HG03558 (cell line): ENCODE measurements at regions not wholly inside any gene's neighbourhood (a gene's known extent, or its start where the extent isn't known, plus 50 kb on each side); places are given as distances from the start of the nearest gene placed in this dataset.
"Not testable (repeated sequence)": the region's sequence is repeated elsewhere in the genome, so short reads cannot be mapped to it uniquely, and the experiment has no call there.

ENCODE experiments used
- ATAC-seq: cut with Tn5 transposase; IDR thresholded peaks from one replicate; pipeline ENCODE4 v1.9.1; 2021; ENCODE audit warnings: moderate number of reproducible peaks; ENCODE audit not compliant: unreplicated experiment; ENCODE audit errors: extremely low read depth

- not testable (repeated sequence) for ATAC-seq
These were observed 58.5 kb upstream of the KCTD7 start for GRCh38 chr7:66570179-66570578.

DNA sequence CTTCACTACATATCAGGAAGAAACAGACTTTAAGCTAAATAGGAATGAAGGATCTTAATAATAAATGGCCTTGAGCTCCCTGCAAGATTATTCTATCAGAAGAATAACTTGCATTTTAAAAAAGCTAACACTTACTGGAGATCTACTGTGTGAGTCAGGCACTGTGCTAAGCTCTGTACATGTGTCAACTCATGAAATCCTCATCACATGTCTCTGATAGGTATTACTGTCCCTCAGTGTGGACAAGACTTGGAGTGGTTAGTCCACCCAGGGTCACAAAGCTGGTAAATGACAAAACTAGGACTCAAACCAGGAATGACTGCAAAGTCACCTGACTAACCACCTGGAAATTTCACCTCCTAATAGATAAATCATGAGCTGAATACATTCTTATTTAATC is 57.1 kb upstream of the KCTD7 start:
- ATAC-seq, result no peak

DNA sequence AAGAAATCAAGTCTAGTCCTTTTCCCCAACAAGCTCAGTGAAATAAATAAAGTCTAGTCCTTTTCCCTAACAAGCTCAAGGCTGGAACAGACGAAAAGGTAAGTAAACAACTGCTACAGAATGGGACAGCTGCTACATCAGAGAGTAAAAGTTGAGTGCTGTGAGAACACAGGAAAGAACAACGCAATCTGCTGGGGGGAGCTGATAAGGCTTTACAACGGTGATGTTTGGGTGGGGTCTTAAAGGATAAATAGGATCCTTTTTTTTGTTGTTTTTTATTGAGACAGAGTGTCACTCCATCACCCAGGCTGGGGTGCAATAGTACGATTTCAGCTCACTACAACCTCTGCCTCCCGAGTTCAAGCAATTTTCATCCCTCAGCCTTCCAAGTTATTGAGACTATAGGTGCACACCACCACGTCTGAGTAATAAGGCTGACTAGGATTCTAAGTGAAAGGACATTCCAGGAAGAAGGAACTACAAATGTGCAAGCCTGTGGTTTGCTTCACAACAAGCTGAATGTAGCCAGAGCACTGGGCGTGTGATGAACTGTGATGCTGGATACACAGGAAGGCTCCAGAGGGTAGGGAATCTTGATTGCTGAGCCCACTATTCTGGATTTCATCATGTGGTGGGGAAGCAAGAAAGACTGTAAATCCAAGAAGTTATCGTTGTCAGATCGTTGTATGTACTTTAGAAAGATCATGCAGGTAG is 54.7 kb upstream of the KCTD7 start:
- ATAC-seq, result not testable (repeated sequence)

DNA sequence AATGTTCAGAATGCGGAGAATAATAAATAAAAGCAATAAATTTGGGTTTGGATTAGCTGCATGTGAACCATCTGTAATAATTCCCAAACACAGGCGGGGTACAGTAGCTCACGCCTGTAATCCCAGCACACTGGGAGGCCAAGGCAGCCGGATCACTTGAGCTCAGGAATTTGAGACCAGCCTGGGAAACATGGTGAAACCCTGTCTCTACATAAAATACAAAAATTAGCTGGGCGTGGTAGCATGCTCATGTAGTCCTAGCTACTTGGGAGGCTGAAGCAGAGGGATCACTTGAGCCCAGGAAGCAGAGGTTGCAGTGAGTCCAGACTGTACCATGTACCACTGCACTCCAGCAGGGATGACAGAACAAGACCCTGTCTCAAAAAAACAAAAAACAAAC is 53.9 kb upstream of the KCTD7 start:
- not testable (repeated sequence) for ATAC-seq

DNA sequence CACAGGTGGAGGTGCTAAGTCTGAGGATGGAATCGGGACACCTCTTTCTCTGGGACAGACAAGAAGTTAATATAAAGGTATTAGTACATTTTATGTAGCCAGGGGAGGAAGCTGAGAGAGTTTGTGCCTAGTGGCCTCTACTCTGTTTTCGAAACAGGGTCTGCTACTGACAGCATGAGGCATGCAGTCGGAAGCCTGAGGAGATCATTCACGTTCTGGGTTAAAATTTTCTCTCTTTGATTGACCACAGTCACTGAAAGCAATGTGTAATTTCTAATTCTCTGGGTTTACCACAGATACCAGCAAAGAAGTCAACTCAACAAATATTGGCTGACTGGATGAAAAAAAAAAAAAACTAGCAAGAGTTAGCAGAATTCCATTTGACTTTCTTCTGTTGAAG is 53.3 kb upstream of the KCTD7 start:
- ATAC-seq, result no peak

DNA sequence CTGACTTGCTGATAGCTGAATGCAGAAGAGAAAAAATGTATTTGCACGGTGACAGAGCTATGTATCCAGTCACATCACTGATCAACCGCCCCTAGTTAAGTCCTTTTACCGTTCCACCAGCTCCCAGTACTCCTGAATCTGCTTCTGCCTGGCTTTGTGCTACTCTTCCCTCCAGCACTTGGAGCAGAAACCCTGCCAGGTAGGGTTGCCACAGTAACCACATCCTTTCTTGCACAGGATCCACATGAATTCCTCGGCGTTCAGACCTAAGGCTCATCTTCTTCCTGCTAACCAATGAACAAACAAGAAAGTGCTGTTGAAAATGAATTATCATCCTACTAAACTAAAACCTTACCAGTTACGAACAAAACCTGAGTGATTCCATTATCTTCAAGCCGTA is 52.0 kb upstream of the KCTD7 start:
- no peak for ATAC-seq
